NCI-H2107 (cell line): ENCODE measurements at regions not wholly inside any gene's neighbourhood (a gene's known extent, or its start where the extent isn't known, plus 50 kb on each side); places are given as distances from the start of the nearest gene placed in this dataset.
"Not testable (repeated sequence)": the region's sequence is repeated elsewhere in the genome, so short reads cannot be mapped to it uniquely, and the experiment has no call there.

Experiments used
- DNase-seq: peaks from one replicate; lab custom pipeline; 2025; lab: John Stamatoyannopoulos, UW

- no peak for DNase-seq
These were observed 209.4 kb upstream of the CXCR4 start for GRCh38 chr2:136327162-136327852.

DNA sequence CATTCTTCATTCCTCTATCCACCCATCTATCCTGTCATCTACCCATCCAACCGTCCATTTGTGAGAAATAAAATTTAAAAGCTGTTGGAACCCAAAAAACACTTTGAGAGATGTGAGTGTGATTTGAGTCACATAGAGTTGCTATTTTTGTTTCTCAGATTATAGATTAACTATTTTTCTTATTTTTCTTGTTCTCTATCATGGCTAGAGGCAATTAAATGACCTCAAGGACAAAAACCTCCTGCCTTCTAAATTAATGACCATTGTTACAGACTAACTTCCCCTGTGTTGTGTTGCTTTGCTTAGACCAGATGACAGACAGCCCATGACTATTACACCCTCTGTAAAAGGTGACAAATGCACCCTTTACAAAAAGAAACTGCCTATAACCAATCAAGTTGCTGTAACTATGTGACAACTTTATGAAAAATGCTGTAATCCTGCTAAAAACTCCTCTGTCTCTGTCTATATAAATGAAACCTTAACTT lies 207.9 kb upstream of the CXCR4 start:
- DNase-seq, result no peak

GRCh38 chr2:136324966-136325365 lies 207.0 kb upstream of the CXCR4 start:
- DNase-seq, result no peak

- no peak for DNase-seq
These were observed 206.0 kb upstream of the CXCR4 start for GRCh38 chr2:136323935-136324334.

DNA sequence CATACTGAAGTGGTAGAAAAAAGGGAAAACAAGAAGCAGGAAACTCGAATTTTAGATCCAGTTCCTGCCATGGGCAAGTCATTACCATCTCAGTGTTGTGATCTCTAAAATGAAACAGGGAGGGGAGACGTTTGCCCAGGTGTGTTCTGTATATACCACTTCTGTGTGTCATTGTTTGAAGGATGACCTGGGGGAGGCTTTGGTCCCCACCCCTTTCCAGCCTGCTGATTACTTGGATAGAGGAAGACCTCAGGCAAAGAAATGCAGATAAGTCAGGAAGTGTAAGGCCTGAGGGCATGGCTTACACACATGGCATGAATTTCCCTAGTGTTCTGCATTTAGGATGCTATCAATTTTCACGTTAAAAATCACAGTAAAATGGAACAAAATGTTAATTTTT lies 205.2 kb upstream of the CXCR4 start:
- DNase-seq, result no peak

DNA sequence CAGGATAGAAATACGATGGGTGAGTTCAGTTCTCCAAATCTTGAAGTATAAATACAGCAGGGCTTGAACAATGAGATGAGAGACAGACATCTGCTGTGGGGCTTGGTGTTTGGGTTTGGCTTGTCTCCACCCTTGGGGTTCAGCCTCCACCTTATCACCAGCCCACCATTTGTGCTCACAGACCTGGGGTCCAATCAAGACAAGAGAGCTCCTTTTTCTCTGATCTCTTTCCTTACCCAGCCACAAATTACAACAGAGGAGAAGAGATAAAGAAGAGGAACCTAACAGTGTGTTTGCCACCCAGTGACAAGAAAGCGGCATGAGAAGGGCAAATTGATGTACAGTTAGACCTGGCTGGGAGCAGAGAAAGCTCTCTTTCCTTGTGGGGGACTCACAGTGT lies 204.5 kb upstream of the CXCR4 start:
- no peak for DNase-seq

- DNase-seq, result no peak
These were observed 201.7 kb upstream of the CXCR4 start for GRCh38 chr2:136319651-136320050.

DNA sequence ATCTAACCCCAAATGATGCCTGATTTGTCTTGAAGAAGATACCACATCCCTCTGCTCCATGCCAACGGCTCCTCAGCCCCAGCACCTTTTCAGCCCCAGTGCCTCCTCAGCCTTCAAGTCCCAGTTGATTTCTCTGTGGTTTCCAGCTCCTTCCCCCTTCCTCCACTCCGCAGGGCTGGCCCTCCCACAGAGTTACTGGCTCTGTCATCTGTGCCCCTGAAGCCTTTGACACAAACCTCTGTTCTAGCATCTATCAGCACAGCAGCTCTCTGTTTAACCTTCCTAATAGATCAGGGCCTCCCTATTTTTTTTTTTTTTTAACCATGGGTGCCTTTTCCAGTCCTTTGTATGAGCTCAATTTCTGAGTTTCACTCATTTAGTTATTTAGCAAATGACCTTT lies 201.3 kb upstream of the CXCR4 start:
- DNase-seq, result no peak

DNA sequence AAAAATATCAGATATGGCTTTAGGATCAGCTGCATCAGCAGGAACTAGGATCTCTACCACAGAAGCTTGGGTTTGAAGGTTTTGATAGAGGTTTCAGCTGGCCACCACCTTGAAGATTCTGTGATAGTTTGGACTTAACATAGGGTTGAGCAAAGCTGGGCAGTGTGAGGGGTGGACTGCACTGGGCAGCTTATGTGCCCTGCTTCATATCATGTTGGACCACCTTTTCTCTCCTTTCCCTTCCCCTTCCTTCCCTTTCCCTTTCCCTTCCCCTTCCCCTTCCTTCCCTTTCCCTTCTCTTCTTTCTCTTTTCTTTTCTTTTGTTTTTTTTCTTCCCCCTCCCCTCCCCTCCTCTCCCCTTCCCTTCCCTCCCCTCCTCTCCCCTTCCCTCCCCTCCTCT lies 196.3 kb upstream of the CXCR4 start:
- DNase-seq, result no peak

GRCh38 chr2:136312568-136312967 lies 194.6 kb upstream of the CXCR4 start:
- not testable (repeated sequence) for DNase-seq

GRCh38 chr2:136310797-136311603 lies 193.1 kb upstream of the CXCR4 start:
- no peak for DNase-seq

DNA sequence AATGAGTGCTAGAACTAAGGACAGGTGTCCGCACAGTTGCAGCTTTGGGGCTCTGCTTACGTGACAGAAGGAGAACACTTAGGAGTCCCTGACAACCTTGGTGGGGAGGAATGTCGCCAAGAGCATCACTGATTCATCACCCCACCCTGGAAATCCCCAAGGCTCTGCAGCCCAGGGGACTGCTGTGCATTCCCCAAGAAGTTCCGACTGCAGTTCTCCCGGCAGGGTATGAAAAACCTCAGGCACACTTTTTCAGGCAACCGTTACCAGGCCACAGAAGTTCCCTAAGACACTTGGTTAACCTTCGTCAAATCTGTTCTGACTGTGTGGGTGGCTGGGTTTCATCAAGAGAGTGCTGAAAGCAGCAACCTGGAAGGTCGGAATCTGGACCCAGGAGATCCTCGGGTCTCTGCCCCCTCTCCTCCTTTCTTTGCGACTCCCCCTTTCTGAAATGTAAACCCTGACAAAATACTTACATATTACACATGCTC lies 192.1 kb upstream of the CXCR4 start:
- DNase-seq, result no peak

DNA sequence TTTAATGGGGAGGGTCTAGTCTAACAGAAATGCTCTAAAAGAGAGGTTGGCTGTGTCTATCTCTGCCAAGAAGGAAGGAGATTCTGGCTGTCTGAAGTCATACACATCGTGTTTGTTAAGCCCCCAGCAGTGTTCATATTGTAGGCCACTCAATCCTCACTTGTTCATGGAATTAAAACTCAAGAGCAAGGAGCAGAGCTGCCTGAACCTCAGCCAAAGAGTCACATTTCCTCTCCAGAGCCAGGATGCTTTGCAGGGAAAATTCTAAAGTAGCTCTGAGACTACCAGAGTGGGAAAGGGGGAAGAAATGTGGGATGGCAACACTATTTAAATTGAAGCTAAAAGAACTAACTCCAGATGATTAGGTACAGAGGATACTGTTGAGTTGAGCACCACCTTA lies 190.7 kb upstream of the CXCR4 start:
- DNase-seq, result peak; percentile 13

DNA sequence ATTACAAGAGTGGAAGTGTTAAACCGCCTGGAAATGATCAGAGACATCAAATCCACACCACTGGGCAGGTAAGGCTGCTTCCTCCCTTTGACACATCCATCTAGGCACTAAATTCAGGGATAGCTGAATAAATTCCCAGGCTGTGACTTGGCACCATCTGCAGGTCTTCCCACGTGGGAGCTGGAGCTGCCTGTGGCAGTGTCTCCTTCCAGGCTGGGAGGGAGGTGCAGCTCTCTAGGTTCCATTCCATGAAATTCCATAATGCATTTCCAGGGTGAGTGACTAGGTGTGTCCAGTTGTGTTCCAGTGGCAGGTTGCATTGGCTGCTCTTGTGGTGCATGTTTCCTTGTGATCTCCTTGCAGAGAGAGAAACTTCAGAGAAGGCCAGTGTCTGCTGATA lies 188.9 kb upstream of the CXCR4 start:
- no peak for DNase-seq

GRCh38 chr2:136305517-136306192 lies 187.7 kb upstream of the CXCR4 start:
- no peak for DNase-seq

GRCh38 chr2:136301006-136301405 lies 183.1 kb upstream of the CXCR4 start:
- DNase-seq, result no peak

DNA sequence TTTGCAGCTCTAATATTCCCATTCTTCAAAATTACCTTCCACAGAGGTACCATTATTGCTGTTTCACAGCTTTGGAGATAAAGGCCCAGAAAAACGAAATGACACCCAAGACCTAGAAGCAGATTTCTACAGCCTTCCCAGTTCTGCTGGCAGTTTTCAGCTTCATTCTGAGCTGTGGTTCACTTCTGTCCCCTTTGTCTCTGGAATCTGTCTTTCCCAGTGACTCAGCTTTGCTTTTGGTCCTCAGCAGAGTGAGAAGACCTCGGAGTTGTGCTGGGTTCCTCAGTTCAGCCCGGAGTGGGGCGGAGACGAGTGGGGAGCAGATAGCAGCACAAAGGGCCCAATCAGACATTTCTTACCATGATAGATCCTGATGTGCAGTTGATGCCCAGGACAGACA lies 180.7 kb upstream of the CXCR4 start:
- DNase-seq, result no peak

- no peak for DNase-seq
These were observed 180.0 kb upstream of the CXCR4 start for GRCh38 chr2:136297994-136298393.

DNA sequence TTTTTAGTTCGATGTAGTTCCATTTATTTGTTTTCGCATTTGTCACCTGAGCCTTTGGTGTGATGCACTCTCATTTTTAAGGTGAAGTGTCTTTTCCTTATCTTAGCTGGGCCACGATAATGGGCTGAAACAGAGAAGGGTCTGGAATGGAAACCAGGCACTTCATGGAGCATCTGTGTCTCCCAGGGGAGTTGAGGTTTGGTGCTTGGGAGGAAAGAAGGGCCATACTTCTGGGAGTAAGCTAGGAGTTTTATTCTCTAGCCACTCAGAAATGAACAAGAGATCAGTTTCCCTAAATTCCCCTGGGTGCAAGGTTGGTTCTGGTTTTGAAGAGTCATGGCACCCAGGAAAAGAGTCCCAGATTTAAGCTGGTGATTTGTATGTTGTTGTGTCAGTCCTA lies 179.4 kb upstream of the CXCR4 start:
- DNase-seq, result no peak

GRCh38 chr2:136295168-136295567 lies 177.2 kb upstream of the CXCR4 start:
- no peak for DNase-seq

- no peak for DNase-seq
These were observed 173.9 kb upstream of the CXCR4 start for GRCh38 chr2:136291871-136292270.

DNA sequence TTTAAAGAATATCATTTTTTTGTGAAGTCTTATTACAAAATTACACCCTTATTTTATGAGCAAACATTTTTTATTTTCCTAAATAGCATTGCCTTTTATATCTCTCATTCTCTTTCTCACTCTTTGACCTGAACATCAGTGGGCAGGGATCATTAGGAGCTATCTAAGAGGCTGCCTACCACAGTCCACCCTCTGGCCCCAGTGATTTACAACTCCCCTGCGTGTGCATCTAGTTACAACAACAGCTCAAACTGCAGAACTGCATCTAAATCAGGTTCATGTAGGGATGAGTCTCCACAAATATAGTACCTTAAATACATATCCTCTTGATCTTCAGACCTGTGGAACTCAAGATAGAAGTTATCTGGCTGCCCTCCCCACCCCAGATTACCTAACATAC lies 172.4 kb upstream of the CXCR4 start:
- no peak for DNase-seq

GRCh38 chr2:136288249-136288648 lies 170.3 kb upstream of the CXCR4 start:
- no peak for DNase-seq
